Endothelial cell of umbilical vein (primary cell): ENCODE measurements at regions not wholly inside any gene's neighbourhood (a gene's known extent, or its start where the extent isn't known, plus 50 kb on each side); places are given as distances from the start of the nearest gene placed in this dataset.

Experiments used
- BruUV-seq: library from RNA; stranded (reverse); fragments of 400-500 nt; replicated peaks from 2 replicates; lab custom pipeline; 2021; lab: Mats Ljungman, UMichigan
- CTCF ChIA-PET: fragments of 300-600, 350-600 bp; sonication (Branson Sonifier 250); formaldehyde crosslinking; loops from one replicate; lab custom pipeline; 2021; ENCODE audit warnings: antibody characterized with exemption, inconsistent platforms; lab: Charles Lee
- POLR2A ChIA-PET: fragments of 300-600, 350-600 bp; sonication (Branson Sonifier 250); formaldehyde crosslinking; loops from one replicate; lab custom pipeline; 2021; ENCODE audit warnings: antibody characterized with exemption, inconsistent platforms; lab: Charles Lee
- DNase-seq: peaks from one replicate; pipeline ENCODE4 v3.0.0-alpha.2; 2011; ENCODE audit warnings: low read depth, low spot score
- FAIRE-seq: peaks from 2 replicates; lab custom pipeline; 2011; peaks lifted over from hg19 to GRCh38; lab: Jason Lieb, UNC
- H2AFZ ChIP-seq: 2 replicates; pipeline ENCODE4 v1.6.0; 2012; ENCODE audit warnings: low read depth, low read length, control low read depth, inconsistent platforms
- H3K27ac ChIP-seq: 2 replicates; pipeline ENCODE4 v1.5.1; 2011; ENCODE audit warnings: low read depth, mild to moderate bottlenecking, control low read depth, low read length, moderate library complexity; ENCODE audit not compliant: insufficient read depth
- H3K27me3 ChIP-seq, 2 experiments: 2 replicates each; pipeline versions ENCODE4 v1.6.0 to v1.6.1; 2011; ENCODE audit warnings: low read length in 2 of 2, mixed read lengths in 1 of 2; ENCODE audit not compliant: control insufficient read depth in 2 of 2, insufficient read depth in 2 of 2
- H3K36me3 ChIP-seq, 2 experiments: 2 replicates in 1 of 2; 3 replicates in 1 of 2; pipeline ENCODE4 v1.5.1; 2011; ENCODE audit warnings: low read length in 2 of 2, mild to moderate bottlenecking in 1 of 2, moderate library complexity in 1 of 2; ENCODE audit not compliant: control insufficient read depth in 2 of 2, insufficient read depth in 2 of 2; ENCODE audit errors: extremely low read depth in 1 of 2
- H3K4me1 ChIP-seq: 3 replicates; pipeline ENCODE4 v1.5.1; 2011; ENCODE audit warnings: mild to moderate bottlenecking, low read length; ENCODE audit not compliant: control insufficient read depth, insufficient read depth; ENCODE audit errors: extremely low read depth
- H3K4me2 ChIP-seq: 2 replicates; pipeline ENCODE4 v1.6.1; 2011; ENCODE audit warnings: low read length, control low read depth, mixed read lengths; ENCODE audit not compliant: insufficient read depth
- H3K4me3 ChIP-seq, 3 experiments: fragments of 200-600 bp in 1 of 3; sonication (generic), shearing (Covaris generic) in 1 of 3; replicated peaks in 1 of 3; 2 replicates each; pipeline ENCODE4 v1.5.1; 2011 to 2016; ENCODE audit warnings: control low read depth in 3 of 3, low read length in 3 of 3, mild to moderate bottlenecking in 2 of 3, inconsistent platforms in 1 of 3, low read depth in 1 of 3, moderate library complexity in 1 of 3; ENCODE audit not compliant: insufficient read depth in 1 of 3
- H3K79me2 ChIP-seq: 2 replicates; pipeline ENCODE4 v1.6.0; 2012; ENCODE audit warnings: low read length, inconsistent platforms; ENCODE audit not compliant: control insufficient read depth, insufficient read depth
- H3K9ac ChIP-seq: replicated peaks from 2 replicates; pipeline ENCODE3; 2011; ENCODE audit warnings: low read length, control low read depth; ENCODE audit not compliant: insufficient read depth; ENCODE audit errors: extremely low read depth
- H3K9me1 ChIP-seq: replicated peaks from 3 replicates; pipeline ENCODE4 v1.6.0; 2011; ENCODE audit warnings: mild to moderate bottlenecking, low read length; ENCODE audit not compliant: control insufficient read depth, insufficient read depth; ENCODE audit errors: extremely low read depth
- H3K9me3 ChIP-seq: replicated peaks from 2 replicates; pipeline ENCODE4 v1.5.1; 2012; ENCODE audit warnings: low read length, inconsistent platforms; ENCODE audit not compliant: control insufficient read depth, insufficient read depth
- H4K20me1 ChIP-seq: replicated peaks from 2 replicates; pipeline ENCODE3; 2011; ENCODE audit warnings: mild to moderate bottlenecking, low read length; ENCODE audit not compliant: control insufficient read depth, insufficient read depth; ENCODE audit errors: extremely low read depth
- EZH2 ChIP-seq: IDR thresholded peaks from 2 replicates; pipeline ENCODE4 v1.6.1; 2012; ENCODE audit warnings: borderline replicate concordance, low read depth, mild to moderate bottlenecking, moderate library complexity, low read length, inconsistent platforms; ENCODE audit not compliant: severe bottlenecking
- FOS ChIP-seq: IDR thresholded peaks from 2 replicates; pipeline ENCODE4 v1.6.1; 2011; ENCODE audit warnings: mild to moderate bottlenecking, low read length, moderate library complexity, borderline replicate concordance; ENCODE audit not compliant: insufficient read depth
- GATA2 ChIP-seq: IDR thresholded peaks from 2 replicates; pipeline ENCODE4 v1.7.0; 2011; ENCODE audit warnings: low read depth, mild to moderate bottlenecking, moderate library complexity, mixed read lengths, low read length; ENCODE audit not compliant: insufficient read length, insufficient read depth
- JUN ChIP-seq: IDR thresholded peaks from 2 replicates; pipeline ENCODE4 v1.6.1; 2011; ENCODE audit warnings: borderline replicate concordance, low read depth; ENCODE audit not compliant: insufficient read length, insufficient read depth
- MYC ChIP-seq: IDR thresholded peaks from one replicate; pipeline ENCODE4 v1.6.1; 2011; ENCODE audit warnings: mild to moderate bottlenecking, low read depth, low read length
- POLR2A ChIP-seq: IDR thresholded peaks from 2 replicates; pipeline ENCODE4 v1.6.1; 2012; ENCODE audit warnings: low read depth, mild to moderate bottlenecking, control low read depth, low read length
- POLR2AphosphoS5 ChIP-seq: IDR thresholded peaks from 2 replicates; pipeline ENCODE4 v1.6.1; 2012; ENCODE audit warnings: low read depth, mild to moderate bottlenecking, control low read depth, low read length, moderate library complexity; ENCODE audit not compliant: insufficient read depth
- dilution Hi-C: fragments of 300-500 bp; cut with MboI; formaldehyde crosslinking; loops from one replicate; pipeline ENCODE4 v1.15.0; 2019; ENCODE audit warnings: low sequenced_read_pairs; ENCODE audit not compliant: extremely low pct_ligation_motif_present
- intact Hi-C: fragments of 100-400 bp; cut with micrococcal nuclease; formaldehyde crosslinking; loops from one replicate; pipeline ENCODE4 v1.10.0; 2022
- TF ChIP-seq, protein P1 (sequence below), 2 donors: IDR thresholded peaks; 1 replicate in 1 of 2; 2 replicates in 1 of 2; pipeline ENCODE4 v1.5.1; 2011; ENCODE audit warnings: low read length in 2 of 2, mild to moderate bottlenecking in 2 of 2, moderate library complexity in 2 of 2, control low read depth in 1 of 2, inconsistent platforms in 1 of 2, low read depth in 1 of 2; ENCODE audit not compliant: insufficient read depth in 1 of 2; ENCODE audit errors: extremely low read depth in 1 of 2
- TF ChIP-seq, protein P2 (sequence below): IDR thresholded peaks from 2 replicates; pipeline ENCODE4 v1.6.1; 2011; ENCODE audit not compliant: insufficient read depth, insufficient read length

DNA sequence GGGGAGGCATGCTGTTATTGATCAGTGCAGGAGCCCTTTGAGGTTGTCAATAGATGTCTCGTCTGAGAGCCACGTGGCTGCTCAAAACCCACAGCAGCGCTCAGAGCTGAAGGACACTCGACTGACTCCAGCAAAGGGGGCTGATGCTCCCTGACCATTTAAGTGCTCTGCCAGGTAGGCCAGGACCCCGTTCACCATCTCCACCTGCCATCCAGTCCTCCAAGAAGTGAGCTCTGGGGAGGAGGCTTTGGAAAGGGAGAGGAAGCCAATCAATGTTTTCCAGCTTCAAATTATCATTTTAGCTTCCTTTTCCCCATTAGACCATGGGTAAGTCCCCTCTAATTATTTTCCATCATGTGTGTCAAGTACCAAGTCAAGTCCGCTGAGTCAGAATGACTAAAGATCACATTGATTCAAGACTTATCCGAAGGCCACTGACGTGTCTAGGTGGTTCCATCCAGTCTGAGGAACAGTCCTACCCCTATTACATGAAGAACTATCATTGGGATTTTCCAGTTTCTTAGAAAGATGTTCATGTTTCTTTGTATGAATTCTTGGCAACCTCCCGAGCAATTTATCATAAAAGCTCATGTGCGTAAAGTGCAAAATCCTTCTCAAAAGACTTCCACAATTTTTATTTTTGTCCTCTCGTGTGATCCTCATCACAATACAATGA lies 302.6 kb upstream of the LYZL1 start:
- dilution Hi-C loops, result no loop called here
- H3K9ac ChIP-seq, result no peak overlapping the region
- no peak for DNase-seq
- no TSS peak for BruUV-seq
- CTCF ChIA-PET, result interaction anchor here (0.5 to 9.4 kb wide), 5 partner anchors 96 to 323 kb away, joined by 3 to 295 read pairs (median 3); partner anchors contain the start of gene BAMBI
- peaks cover 0 to 2% of the 10 kb centered on the region in 2 experiments for H3K27me3 ChIP-seq
- H3K27ac ChIP-seq, result no peak overlapping the region
- H3K4me2 ChIP-seq, result no peak overlapping the region
- no peaks in the 10 kb centered on the region for H4K20me1 ChIP-seq
- no peak overlapping the region for H3K4me3 ChIP-seq
- H3K9me3 ChIP-seq, result no peaks in the 10 kb centered on the region
- H3K4me1 ChIP-seq, result peaks cover 7% of the 10 kb centered on the region
- no peak overlapping the region for H2AFZ ChIP-seq
- no peak for FAIRE-seq
- H3K79me2 ChIP-seq, result no peaks in the 10 kb centered on the region
- H3K9me1 ChIP-seq, result no peaks in the 10 kb centered on the region
- intact Hi-C loops, result loop anchor here (10.0 kb wide), 1 partner anchor 181 kb away; no protein-coding TSS in a partner anchor
- POLR2A ChIA-PET, result interaction anchor here (0.6 kb wide), 1 partner anchor 316 kb away, joined by 3 read pairs; no protein-coding TSS in a partner anchor
- no peaks in the 10 kb centered on the region for H3K36me3 ChIP-seq
- TF ChIP-seq POLR2A (no peak), POLR2AphosphoS5 (no peak), MYC (no peak), GATA2 (no peak), JUN (no peak), FOS (no peak), EZH2 (no peak)
- TF ChIP-seq, protein P1, sequence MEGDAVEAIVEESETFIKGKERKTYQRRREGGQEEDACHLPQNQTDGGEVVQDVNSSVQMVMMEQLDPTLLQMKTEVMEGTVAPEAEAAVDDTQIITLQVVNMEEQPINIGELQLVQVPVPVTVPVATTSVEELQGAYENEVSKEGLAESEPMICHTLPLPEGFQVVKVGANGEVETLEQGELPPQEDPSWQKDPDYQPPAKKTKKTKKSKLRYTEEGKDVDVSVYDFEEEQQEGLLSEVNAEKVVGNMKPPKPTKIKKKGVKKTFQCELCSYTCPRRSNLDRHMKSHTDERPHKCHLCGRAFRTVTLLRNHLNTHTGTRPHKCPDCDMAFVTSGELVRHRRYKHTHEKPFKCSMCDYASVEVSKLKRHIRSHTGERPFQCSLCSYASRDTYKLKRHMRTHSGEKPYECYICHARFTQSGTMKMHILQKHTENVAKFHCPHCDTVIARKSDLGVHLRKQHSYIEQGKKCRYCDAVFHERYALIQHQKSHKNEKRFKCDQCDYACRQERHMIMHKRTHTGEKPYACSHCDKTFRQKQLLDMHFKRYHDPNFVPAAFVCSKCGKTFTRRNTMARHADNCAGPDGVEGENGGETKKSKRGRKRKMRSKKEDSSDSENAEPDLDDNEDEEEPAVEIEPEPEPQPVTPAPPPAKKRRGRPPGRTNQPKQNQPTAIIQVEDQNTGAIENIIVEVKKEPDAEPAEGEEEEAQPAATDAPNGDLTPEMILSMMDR (IDR thresholded peaks at IDR 0.05; ENCODE audit: extremely low read depth in 1 of 2, insufficient read depth in 1 of 2, low read depth in 1 of 2, low read length in 2 of 2), result no peak
- TF ChIP-seq, protein P2, sequence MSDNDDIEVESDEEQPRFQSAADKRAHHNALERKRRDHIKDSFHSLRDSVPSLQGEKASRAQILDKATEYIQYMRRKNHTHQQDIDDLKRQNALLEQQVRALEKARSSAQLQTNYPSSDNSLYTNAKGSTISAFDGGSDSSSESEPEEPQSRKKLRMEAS, result no peak
